ENCODE measurements at regions not wholly inside any gene's neighbourhood (a gene's known extent, or its start where the extent isn't known, plus 50 kb on each side); places are given as distances from the start of the nearest gene placed in this dataset.
"Not testable (repeated sequence)": the region's sequence is repeated elsewhere in the genome, so short reads cannot be mapped to it uniquely, and the experiment has no call there.

- ChIA-PET CTCF (ENCODE audit: partially characterized antibody) (no interaction called here), POLR2A (ENCODE audit: partially characterized antibody) (no interaction called here)
- DNase-seq: no peak
- Mint-ChIP-seq H3K4me3 (no peak overlapping the region), H3K36me3 (no peaks in the 10 kb centered on the region), H3K27ac (no peak overlapping the region), H3K4me1 (no peaks in the 10 kb centered on the region), H3K27me3 (no peaks in the 10 kb centered on the region), H3K9me3 (peaks cover 2 to 13% (median 4%) of the 10 kb centered on the region in 8 donors)
- H3K36me3 ChIP-seq (ENCODE audit: insufficient read depth, low read length): no peaks in the 10 kb centered on the region
- H3K9me3 ChIP-seq (ENCODE audit: control insufficient read depth in 1 of 2, low read length in 2 of 2): no peaks in the 10 kb centered on the region
- H3K27ac ChIP-seq (ENCODE audit: low read depth, low read length): no peak overlapping the region
- intact Hi-C loops (cut with micrococcal nuclease): no loop called here
- no peaks in the 10 kb centered on the region for H3K4me1 ChIP-seq (ENCODE audit: insufficient read depth, low read length)
- no peaks in the 10 kb centered on the region for H3K27me3 ChIP-seq (ENCODE audit: insufficient read depth, low read length)
- no peak overlapping the region for H3K4me3 ChIP-seq (ENCODE audit: low read length in 2 of 2)
These were observed 156.5 kb upstream of the L3MBTL4 start for GRCh38 chr18:6571239-6571602.

DNA sequence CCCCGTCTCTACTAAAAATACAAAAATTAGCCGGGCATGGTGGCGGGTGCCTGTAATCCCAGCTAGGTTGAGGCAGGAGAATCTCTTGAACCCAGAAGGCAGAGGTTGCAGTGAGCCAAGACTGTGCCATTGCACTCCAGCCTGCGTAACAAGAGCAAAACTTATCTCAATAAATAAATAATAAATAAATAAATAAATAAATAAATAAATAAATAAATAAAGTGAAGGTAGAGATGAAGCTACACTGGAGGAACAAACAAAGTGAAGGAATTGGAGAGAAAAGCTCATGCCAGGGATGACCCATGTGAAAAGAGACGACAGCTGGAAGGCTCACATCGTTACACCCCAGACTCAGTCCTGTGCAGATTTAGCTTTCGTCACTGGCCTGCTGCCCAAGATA, 157.3 kb upstream of the ARHGAP28 start:
- H3K27me3 ChIP-seq (ENCODE audit: insufficient read depth, low read length); H3K36me3 Mint-ChIP-seq; H3K27ac Mint-ChIP-seq; H3K4me1 Mint-ChIP-seq; POLR2A ChIA-PET (ENCODE audit: partially characterized antibody); DNase-seq; H3K4me3 Mint-ChIP-seq; H3K4me1 ChIP-seq (ENCODE audit: insufficient read depth, low read length); H3K9me3 ChIP-seq (ENCODE audit: control insufficient read depth in 1 of 2, low read length in 2 of 2); H3K4me3 ChIP-seq (ENCODE audit: low read length in 2 of 2); intact Hi-C loops (cut with micrococcal nuclease); H3K27ac ChIP-seq (ENCODE audit: low read depth, low read length); CTCF ChIA-PET (ENCODE audit: partially characterized antibody); H3K36me3 ChIP-seq (ENCODE audit: insufficient read depth, low read length); H3K27me3 Mint-ChIP-seq: not testable (repeated sequence)
- H3K9me3 Mint-ChIP-seq: peaks cover 2 to 13% (median 4%) of the 10 kb centered on the region in 8 donors

- H3K36me3 ChIP-seq (ENCODE audit: insufficient read depth, low read length): no peaks in the 10 kb centered on the region
- ChIA-PET POLR2A (ENCODE audit: partially characterized antibody) (no interaction called here), CTCF (ENCODE audit: partially characterized antibody) (no interaction called here)
- Mint-ChIP-seq H3K4me3 (no peak overlapping the region), H3K36me3 (no peaks in the 10 kb centered on the region), H3K9me3 (peaks cover 0 to 13% (median 6%) of the 10 kb centered on the region in 8 donors), H3K27ac (no peak overlapping the region), H3K4me1 (no peaks in the 10 kb centered on the region), H3K27me3 (no peaks in the 10 kb centered on the region)
- DNase-seq: no peak
- H3K4me1 ChIP-seq (ENCODE audit: insufficient read depth, low read length): no peaks in the 10 kb centered on the region
- no peak overlapping the region for H3K4me3 ChIP-seq (ENCODE audit: low read length in 2 of 2)
- no peaks in the 10 kb centered on the region for H3K9me3 ChIP-seq (ENCODE audit: control insufficient read depth in 1 of 2, low read length in 2 of 2)
- H3K27me3 ChIP-seq (ENCODE audit: insufficient read depth, low read length): no peaks in the 10 kb centered on the region
- intact Hi-C loops (cut with micrococcal nuclease): no loop called here
- no peak overlapping the region for H3K27ac ChIP-seq (ENCODE audit: low read depth, low read length)
These were observed 154.9 kb upstream of the ARHGAP28 start for GRCh38 chr18:6574631-6575030.

GRCh38 chr18:6575908-6576307, 153.6 kb upstream of the ARHGAP28 start:
- H3K9me3 Mint-ChIP-seq: peaks cover 0 to 13% (median 6%) of the 10 kb centered on the region in 8 donors
- ChIA-PET POLR2A (ENCODE audit: partially characterized antibody) (no interaction called here), CTCF (ENCODE audit: partially characterized antibody) (no interaction called here)
- no peaks in the 10 kb centered on the region for H3K36me3 ChIP-seq (ENCODE audit: insufficient read depth, low read length)
- no peaks in the 10 kb centered on the region for H3K27me3 ChIP-seq (ENCODE audit: insufficient read depth, low read length)
- H3K4me1 ChIP-seq (ENCODE audit: insufficient read depth, low read length): no peaks in the 10 kb centered on the region
- intact Hi-C loops (cut with micrococcal nuclease): no loop called here
- no peak overlapping the region for H3K27ac Mint-ChIP-seq
- H3K4me1 Mint-ChIP-seq: no peaks in the 10 kb centered on the region
- H3K4me3 ChIP-seq (ENCODE audit: low read length in 2 of 2): no peak overlapping the region
- no peaks in the 10 kb centered on the region for H3K9me3 ChIP-seq (ENCODE audit: control insufficient read depth in 1 of 2, low read length in 2 of 2)
- DNase-seq: no peak
- no peak overlapping the region for H3K27ac ChIP-seq (ENCODE audit: low read depth, low read length)
- H3K4me3 Mint-ChIP-seq: no peak overlapping the region
- no peaks in the 10 kb centered on the region for H3K27me3 Mint-ChIP-seq
- no peaks in the 10 kb centered on the region for H3K36me3 Mint-ChIP-seq

DNA sequence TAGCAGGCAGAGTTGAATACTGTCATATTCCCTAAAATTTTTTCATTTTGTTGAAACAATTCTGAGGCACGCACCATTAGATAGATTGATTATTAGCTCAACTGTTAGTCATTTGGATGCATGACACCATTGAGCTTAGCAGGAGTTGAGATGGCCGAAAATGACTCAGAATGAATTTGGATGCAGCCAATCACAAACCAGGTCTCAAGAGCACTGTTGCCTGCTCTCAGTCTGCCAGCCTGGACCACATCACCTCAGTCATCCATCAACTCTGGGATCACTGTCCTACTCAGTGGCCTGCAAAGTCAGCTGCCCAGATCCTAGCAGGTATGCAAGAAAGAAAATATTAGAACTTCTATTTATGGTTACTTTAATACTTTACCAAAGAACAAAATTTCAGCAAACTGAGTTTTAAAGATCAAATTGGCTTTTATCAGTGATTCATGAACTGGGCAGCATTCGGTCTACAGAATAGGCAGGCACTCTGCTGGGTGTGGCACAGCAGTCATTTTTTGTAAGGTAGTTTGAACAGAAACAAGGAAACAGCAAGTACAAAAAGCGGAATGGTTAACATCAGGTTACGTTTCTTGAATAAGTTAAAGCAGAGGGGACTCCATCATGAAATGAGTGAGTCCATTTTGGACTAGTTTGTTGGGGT, 152.7 kb upstream of the ARHGAP28 start:
- H3K27ac ChIP-seq (ENCODE audit: low read depth, low read length): no peak overlapping the region
- H3K4me1 ChIP-seq (ENCODE audit: insufficient read depth, low read length): no peaks in the 10 kb centered on the region
- H3K27me3 ChIP-seq (ENCODE audit: insufficient read depth, low read length): no peaks in the 10 kb centered on the region
- no peak for DNase-seq
- Mint-ChIP-seq H3K36me3 (no peaks in the 10 kb centered on the region), H3K4me1 (no peaks in the 10 kb centered on the region), H3K9me3 (peaks cover 1 to 13% (median 7%) of the 10 kb centered on the region in 8 donors), H3K4me3 (no peak overlapping the region), H3K27ac (peak overlapping the region in 1 of 7 donors; percentile 30), H3K27me3 (no peaks in the 10 kb centered on the region)
- no peak overlapping the region for H3K4me3 ChIP-seq (ENCODE audit: low read length in 2 of 2)
- intact Hi-C loops (cut with micrococcal nuclease): no loop called here
- H3K9me3 ChIP-seq (ENCODE audit: control insufficient read depth in 1 of 2, low read length in 2 of 2): no peaks in the 10 kb centered on the region
- CTCF ChIA-PET (ENCODE audit: partially characterized antibody): no interaction called here
- POLR2A ChIA-PET (ENCODE audit: partially characterized antibody): no interaction called here
- H3K36me3 ChIP-seq (ENCODE audit: insufficient read depth, low read length): no peaks in the 10 kb centered on the region

DNA sequence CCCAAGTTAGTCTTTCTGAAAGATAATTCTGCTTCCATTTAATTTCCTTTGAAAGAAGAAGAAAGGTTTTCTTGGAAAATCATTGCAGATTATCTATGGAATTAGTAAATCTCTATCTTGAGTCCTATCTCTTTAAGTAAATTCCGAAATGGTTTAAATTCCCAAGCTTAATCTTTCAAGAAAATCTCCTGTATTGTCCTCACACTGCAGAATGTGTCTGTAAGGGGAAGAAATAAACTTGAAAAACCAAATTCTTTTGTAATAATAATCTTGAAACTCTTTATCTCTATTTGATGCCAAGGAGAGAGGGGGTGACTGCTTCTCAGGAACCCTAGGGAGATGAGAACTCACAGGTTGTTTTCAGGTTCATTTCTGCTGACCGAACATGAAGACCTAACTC, 150.8 kb upstream of the ARHGAP28 start:
- Histone ChIP-seq H3K4me1 (ENCODE audit: insufficient read depth, low read length) (no peaks in the 10 kb centered on the region), H3K9me3 (ENCODE audit: control insufficient read depth in 1 of 2, low read length in 2 of 2) (no peaks in the 10 kb centered on the region), H3K4me3 (ENCODE audit: low read length in 2 of 2) (no peak overlapping the region), H3K27ac (ENCODE audit: low read depth, low read length) (no peak overlapping the region), H3K36me3 (ENCODE audit: insufficient read depth, low read length) (no peaks in the 10 kb centered on the region), H3K27me3 (ENCODE audit: insufficient read depth, low read length) (no peaks in the 10 kb centered on the region)
- DNase-seq: no peak
- Mint-ChIP-seq H3K27ac (no peak overlapping the region), H3K4me3 (no peak overlapping the region), H3K27me3 (no peaks in the 10 kb centered on the region), H3K4me1 (no peaks in the 10 kb centered on the region), H3K36me3 (no peaks in the 10 kb centered on the region), H3K9me3 (peaks cover 1 to 19% (median 11%) of the 10 kb centered on the region in 8 donors)
- intact Hi-C loops (cut with micrococcal nuclease): no loop called here
- CTCF ChIA-PET (ENCODE audit: partially characterized antibody): no interaction called here
- POLR2A ChIA-PET (ENCODE audit: partially characterized antibody): no interaction called here

DNA sequence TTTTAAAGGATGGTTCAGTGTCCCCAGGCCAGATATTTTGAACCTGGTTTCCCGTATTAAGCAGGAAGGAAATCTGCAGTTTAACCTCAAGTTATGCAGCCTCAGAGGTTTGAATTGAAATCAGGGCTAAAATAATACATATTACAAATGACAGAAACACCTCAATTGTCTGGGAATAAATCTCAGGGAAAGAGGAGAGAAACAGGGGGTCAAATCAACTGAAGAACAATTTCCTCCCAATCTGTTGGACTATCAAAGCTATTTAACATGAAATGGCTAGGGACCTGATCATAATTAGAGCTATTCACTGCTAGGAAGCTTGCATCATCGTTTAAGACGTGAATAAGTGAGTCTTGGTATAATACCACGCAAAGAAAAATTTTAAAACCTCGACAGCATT, 150.0 kb upstream of the ARHGAP28 start:
- Histone ChIP-seq H3K9me3 (ENCODE audit: control insufficient read depth in 1 of 2, low read length in 2 of 2) (no peaks in the 10 kb centered on the region), H3K27me3 (ENCODE audit: insufficient read depth, low read length) (no peaks in the 10 kb centered on the region), H3K27ac (ENCODE audit: low read depth, low read length) (no peak overlapping the region), H3K4me1 (ENCODE audit: insufficient read depth, low read length) (no peaks in the 10 kb centered on the region), H3K4me3 (ENCODE audit: low read length in 2 of 2) (no peak overlapping the region), H3K36me3 (ENCODE audit: insufficient read depth, low read length) (no peaks in the 10 kb centered on the region)
- no peaks in the 10 kb centered on the region for H3K4me1 Mint-ChIP-seq
- intact Hi-C loops (cut with micrococcal nuclease): no loop called here
- H3K27me3 Mint-ChIP-seq: no peaks in the 10 kb centered on the region
- no peaks in the 10 kb centered on the region for H3K36me3 Mint-ChIP-seq
- H3K9me3 Mint-ChIP-seq: peaks cover 6 to 23% (median 17%) of the 10 kb centered on the region in 8 donors
- no peak for DNase-seq
- no peak overlapping the region for H3K4me3 Mint-ChIP-seq
- H3K27ac Mint-ChIP-seq: no peak overlapping the region
- POLR2A ChIA-PET (ENCODE audit: partially characterized antibody): no interaction called here
- CTCF ChIA-PET (ENCODE audit: partially characterized antibody): no interaction called here

DNA sequence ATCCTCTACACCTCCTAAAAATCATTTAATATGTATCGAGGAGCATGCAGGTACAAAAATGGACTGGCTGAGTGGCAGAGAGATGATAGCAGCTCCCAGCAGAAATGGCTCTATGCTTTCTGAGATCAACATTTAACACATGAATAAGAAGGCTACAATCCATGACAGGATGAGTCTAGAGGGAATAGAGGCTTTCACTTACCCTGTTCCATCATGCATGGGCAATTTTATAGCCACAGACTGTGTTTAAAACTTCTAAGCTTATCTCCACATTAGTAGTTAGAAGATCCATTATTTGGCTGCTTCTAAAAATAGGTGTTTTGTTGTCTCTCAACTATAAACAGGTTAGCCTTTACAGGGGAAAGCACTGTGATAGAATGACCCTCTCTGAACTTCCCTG, 149.1 kb upstream of the ARHGAP28 start:
- Histone ChIP-seq H3K9me3 (ENCODE audit: control insufficient read depth in 1 of 2, low read length in 2 of 2) (no peaks in the 10 kb centered on the region), H3K27ac (ENCODE audit: low read depth, low read length) (no peak overlapping the region), H3K36me3 (ENCODE audit: insufficient read depth, low read length) (no peaks in the 10 kb centered on the region), H3K4me1 (ENCODE audit: insufficient read depth, low read length) (no peaks in the 10 kb centered on the region), H3K27me3 (ENCODE audit: insufficient read depth, low read length) (no peaks in the 10 kb centered on the region), H3K4me3 (ENCODE audit: low read length in 2 of 2) (no peak overlapping the region)
- ChIA-PET POLR2A (ENCODE audit: partially characterized antibody) (no interaction called here), CTCF (ENCODE audit: partially characterized antibody) (no interaction called here)
- H3K9me3 Mint-ChIP-seq: peaks cover 6 to 23% (median 17%) of the 10 kb centered on the region in 8 donors
- intact Hi-C loops (cut with micrococcal nuclease): no loop called here
- no peak for DNase-seq
- H3K4me3 Mint-ChIP-seq: no peak overlapping the region
- H3K27ac Mint-ChIP-seq: no peak overlapping the region
- no peaks in the 10 kb centered on the region for H3K36me3 Mint-ChIP-seq
- H3K4me1 Mint-ChIP-seq: no peaks in the 10 kb centered on the region
- H3K27me3 Mint-ChIP-seq: no peaks in the 10 kb centered on the region
